Type B pancreatic cell (in vitro differentiated cells): ENCODE measurements at regions not wholly inside any gene's neighbourhood (a gene's known extent, or its start where the extent isn't known, plus 50 kb on each side); places are given as distances from the start of the nearest gene placed in this dataset.

Source experiments
- DNase-seq: peaks from one replicate; pipeline ENCODE4 v3.0.0; 2021; ENCODE audit warnings: mixed read lengths; ENCODE audit not compliant: unreplicated experiment; ENCODE audit errors: extremely low spot score
- H3K27ac Mint-ChIP-seq: 2 replicates; pipeline ENCODE4 v1.8.0; 2021; ENCODE audit warnings: mild to moderate bottlenecking, mixed read lengths
- H3K27me3 Mint-ChIP-seq: 2 replicates; pipeline ENCODE4 v1.8.0; 2021; ENCODE audit warnings: mixed read lengths
- H3K36me3 Mint-ChIP-seq: 2 replicates; pipeline ENCODE4 v1.8.0; 2021; ENCODE audit warnings: mixed read lengths
- H3K4me1 Mint-ChIP-seq: one replicate; pipeline ENCODE4 v1.8.0; 2021; ENCODE audit warnings: mixed read lengths; ENCODE audit not compliant: unreplicated experiment
- H3K4me3 Mint-ChIP-seq: 2 replicates; pipeline ENCODE4 v1.8.0; 2021; ENCODE audit warnings: mild to moderate bottlenecking, mixed read lengths
- H3K9me3 Mint-ChIP-seq: 2 replicates; pipeline ENCODE4 v1.8.0; 2021; ENCODE audit warnings: mixed read lengths
- TF ChIP-seq, protein P1 (sequence below): fragments of 200-600 bp; sonication (generic); conservative IDR thresholded peaks from 2 replicates; pipeline ENCODE4 v1.5.0; 2021; ENCODE audit warnings: antibody characterized with exemption, mild to moderate bottlenecking

DNA sequence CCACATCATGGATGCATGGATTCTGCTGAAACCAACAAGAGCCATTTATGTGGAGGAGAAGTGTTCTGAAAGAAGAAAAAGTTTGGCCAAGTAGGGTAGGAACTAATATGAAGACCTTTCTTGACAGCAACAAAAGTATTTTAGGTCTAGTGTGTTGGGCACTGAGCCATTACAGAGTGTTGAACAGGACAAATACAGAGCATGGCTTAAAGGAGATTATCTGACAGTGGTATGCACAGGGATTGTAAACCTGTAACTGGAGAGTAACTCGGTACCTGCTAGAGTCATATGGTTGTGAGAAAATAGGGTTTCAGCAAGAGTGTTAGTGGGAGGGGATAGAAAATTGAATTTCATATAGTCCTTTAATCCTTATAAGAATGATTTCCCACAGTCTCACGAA is 513.2 kb upstream of the WWC1 start:
- Mint-ChIP-seq H3K27me3 (no peaks in the 10 kb centered on the region), H3K4me1 (peaks cover 5% of the 10 kb centered on the region), H3K9me3 (no peaks in the 10 kb centered on the region), H3K36me3 (no peaks in the 10 kb centered on the region), H3K27ac (no peak overlapping the region), H3K4me3 (no peak overlapping the region)
- DNase-seq = no peak
- TF ChIP-seq, protein P1, sequence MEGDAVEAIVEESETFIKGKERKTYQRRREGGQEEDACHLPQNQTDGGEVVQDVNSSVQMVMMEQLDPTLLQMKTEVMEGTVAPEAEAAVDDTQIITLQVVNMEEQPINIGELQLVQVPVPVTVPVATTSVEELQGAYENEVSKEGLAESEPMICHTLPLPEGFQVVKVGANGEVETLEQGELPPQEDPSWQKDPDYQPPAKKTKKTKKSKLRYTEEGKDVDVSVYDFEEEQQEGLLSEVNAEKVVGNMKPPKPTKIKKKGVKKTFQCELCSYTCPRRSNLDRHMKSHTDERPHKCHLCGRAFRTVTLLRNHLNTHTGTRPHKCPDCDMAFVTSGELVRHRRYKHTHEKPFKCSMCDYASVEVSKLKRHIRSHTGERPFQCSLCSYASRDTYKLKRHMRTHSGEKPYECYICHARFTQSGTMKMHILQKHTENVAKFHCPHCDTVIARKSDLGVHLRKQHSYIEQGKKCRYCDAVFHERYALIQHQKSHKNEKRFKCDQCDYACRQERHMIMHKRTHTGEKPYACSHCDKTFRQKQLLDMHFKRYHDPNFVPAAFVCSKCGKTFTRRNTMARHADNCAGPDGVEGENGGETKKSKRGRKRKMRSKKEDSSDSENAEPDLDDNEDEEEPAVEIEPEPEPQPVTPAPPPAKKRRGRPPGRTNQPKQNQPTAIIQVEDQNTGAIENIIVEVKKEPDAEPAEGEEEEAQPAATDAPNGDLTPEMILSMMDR = no peak

DNA sequence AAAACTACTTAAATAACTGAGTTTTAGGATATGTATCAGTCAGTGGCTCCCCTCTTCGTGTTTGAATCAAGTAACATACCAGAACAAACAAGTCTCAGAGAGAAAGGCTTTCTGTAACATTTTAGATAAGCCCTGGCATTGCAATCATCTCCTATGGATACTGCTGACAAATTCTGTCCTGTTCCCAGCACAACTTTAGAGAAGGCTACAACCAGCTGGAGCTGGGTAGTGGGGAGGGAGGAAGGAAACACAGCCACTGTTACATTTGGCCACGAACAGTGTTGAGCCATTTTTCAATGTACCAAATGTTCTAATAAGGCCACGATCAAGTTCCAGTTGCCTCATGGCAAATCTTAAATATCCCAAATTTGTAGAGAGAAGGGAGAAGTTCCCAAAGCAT is 511.8 kb upstream of the WWC1 start:
- Mint-ChIP-seq H3K4me3 (no peak overlapping the region), H3K36me3 (no peaks in the 10 kb centered on the region), H3K9me3 (no peaks in the 10 kb centered on the region), H3K27me3 (no peaks in the 10 kb centered on the region), H3K4me1 (no peaks in the 10 kb centered on the region), H3K27ac (no peak overlapping the region)
- DNase-seq = no peak
- TF ChIP-seq, protein P1 = no peak

DNA sequence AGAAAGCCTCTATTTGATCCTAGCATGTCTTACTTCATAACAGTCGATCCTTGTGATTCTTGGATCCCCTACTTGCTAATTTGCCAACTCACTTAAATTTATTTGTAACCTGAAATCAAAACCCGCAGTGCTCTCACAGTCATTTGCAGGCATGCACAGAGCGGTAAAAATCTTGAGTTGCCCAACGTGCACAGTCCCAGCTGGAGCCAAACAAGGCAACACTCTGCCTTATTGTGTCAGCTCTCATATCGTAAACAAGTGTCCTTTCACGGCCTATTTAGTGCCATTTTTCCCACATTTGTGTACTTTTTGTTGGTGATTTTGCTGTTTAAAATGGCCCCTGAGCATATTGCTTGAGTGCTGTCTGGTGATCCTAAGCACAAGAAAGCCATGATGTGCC is 511.3 kb upstream of the WWC1 start:
- H3K4me3 Mint-ChIP-seq = no peak overlapping the region
- no peaks in the 10 kb centered on the region for H3K27me3 Mint-ChIP-seq
- TF ChIP-seq, protein P1 = no peak
- H3K27ac Mint-ChIP-seq = no peak overlapping the region
- no peaks in the 10 kb centered on the region for H3K4me1 Mint-ChIP-seq
- DNase-seq = no peak
- H3K9me3 Mint-ChIP-seq = no peaks in the 10 kb centered on the region
- H3K36me3 Mint-ChIP-seq = no peaks in the 10 kb centered on the region

DNA sequence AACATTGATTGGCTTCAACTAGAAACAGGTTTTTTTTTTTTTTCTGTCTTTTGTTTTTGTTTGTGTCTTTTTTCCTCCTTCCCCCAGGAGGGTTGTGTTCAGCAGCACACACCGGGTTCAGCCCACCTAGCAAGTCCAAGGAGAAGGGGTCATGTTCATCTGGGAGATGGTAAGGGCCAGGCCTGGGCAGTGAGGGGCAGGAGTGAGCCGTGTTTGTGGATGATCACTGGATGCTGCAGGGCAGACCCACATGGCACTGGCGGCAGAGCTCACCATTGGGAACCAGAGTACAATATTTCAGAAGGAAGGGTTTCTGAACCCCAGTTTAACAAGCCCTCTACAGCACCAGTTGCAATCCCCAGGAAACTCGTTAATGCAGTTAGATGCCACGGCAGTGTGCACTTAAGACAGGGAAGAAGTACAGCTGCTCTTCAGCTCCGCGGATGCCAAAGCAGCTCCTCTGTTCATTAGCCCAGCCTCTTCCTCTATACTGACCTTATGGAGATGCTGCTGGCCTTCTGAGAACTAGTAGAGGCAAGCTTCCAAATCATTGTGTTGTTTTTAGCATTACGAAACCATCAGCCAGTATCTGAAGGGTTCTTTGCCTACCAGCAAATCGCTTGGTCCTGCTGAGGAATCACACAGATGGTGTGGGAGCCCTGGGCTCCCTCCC is 508.2 kb upstream of the WWC1 start:
- TF ChIP-seq, protein P1 = no peak
- Mint-ChIP-seq H3K9me3 (no peaks in the 10 kb centered on the region), H3K4me3 (no peak overlapping the region), H3K36me3 (no peaks in the 10 kb centered on the region), H3K4me1 (no peaks in the 10 kb centered on the region), H3K27me3 (no peaks in the 10 kb centered on the region), H3K27ac (no peak overlapping the region)
- no peak for DNase-seq

DNA sequence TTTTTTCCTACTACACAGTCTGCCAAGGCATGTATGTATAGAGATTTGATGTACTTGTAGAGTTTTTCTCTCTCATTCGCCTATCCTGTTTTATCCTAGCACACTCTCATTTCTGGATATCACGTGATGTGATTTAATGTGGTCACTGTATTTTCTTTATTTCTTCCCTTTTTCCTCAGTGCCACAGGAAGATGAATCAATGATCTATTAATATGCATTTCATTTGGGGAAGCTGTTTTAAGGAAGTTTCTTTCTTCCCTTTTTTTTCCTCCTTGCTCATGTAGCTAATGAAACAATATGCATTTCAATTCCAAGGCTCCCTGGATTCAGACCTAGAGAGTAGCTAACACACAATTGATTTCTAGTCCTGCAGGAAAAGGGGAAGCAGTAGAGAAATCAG is 506.3 kb upstream of the WWC1 start:
- Mint-ChIP-seq H3K4me3 (no peak overlapping the region), H3K4me1 (no peaks in the 10 kb centered on the region), H3K27ac (no peak overlapping the region), H3K9me3 (no peaks in the 10 kb centered on the region), H3K27me3 (no peaks in the 10 kb centered on the region), H3K36me3 (no peaks in the 10 kb centered on the region)
- no peak for DNase-seq
- TF ChIP-seq, protein P1 = no peak

DNA sequence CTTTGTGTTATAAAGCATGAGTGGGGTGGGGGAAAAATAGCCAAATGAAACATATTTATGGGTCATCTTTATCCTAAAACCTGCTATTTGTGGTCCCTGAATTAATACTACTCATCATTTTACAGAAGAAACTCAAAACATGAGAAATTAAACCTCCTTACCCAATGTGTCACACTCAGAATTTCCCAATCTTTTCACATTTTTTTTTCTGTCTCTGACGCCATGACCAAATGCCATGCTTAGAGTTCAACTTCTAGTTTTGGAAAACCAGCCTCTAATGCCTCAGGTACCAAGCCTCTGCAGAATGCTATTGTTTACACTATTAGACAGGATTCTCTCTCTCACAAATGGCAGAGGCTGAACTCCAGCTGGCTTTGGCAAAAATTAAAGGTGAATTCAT is 505.5 kb upstream of the WWC1 start:
- H3K9me3 Mint-ChIP-seq = no peaks in the 10 kb centered on the region
- TF ChIP-seq, protein P1 = no peak
- no peaks in the 10 kb centered on the region for H3K36me3 Mint-ChIP-seq
- H3K4me1 Mint-ChIP-seq = no peaks in the 10 kb centered on the region
- H3K27ac Mint-ChIP-seq = no peak overlapping the region
- H3K4me3 Mint-ChIP-seq = no peak overlapping the region
- no peak for DNase-seq
- H3K27me3 Mint-ChIP-seq = no peaks in the 10 kb centered on the region
